Liver (tissue), 3 donors: ENCODE measurements at regions not wholly inside any gene's neighbourhood (a gene's known extent, or its start where the extent isn't known, plus 50 kb on each side); places are given as distances from the start of the nearest gene placed in this dataset.

Experiments
- CTCF ChIP-seq: fragments of 150-350 bp; IDR thresholded peaks from 2 replicates; pipeline ENCODE4 v1.5.1; 2017; ENCODE audit warnings: improper control_type of control experiment, low read depth, low read length; ENCODE audit not compliant: missing input control
- GABPA ChIP-seq, 2 donors: IDR thresholded peaks in 1 of 2; conservative IDR thresholded peaks in 1 of 2; 2 replicates each; pipeline ENCODE4 v1.6.1; 2016; ENCODE audit warnings: antibody characterized with exemption in 2 of 2, mild to moderate bottlenecking in 1 of 2, moderate library complexity in 1 of 2
- MAX ChIP-seq: IDR thresholded peaks from 2 replicates; pipeline ENCODE4 v1.6.1; 2016; ENCODE audit warnings: antibody characterized with exemption
- donor health status: healthy.
- donor health status: healthy.

- TF ChIP-seq CTCF (no peak), MAX (no peak), GABPA (IDR thresholded peaks at IDR 0.05 in 1 of 2, conservative IDR thresholded peaks at IDR 0.05 in 1 of 2) (no peak)
Observed at GRCh38 chr5:158473016-158473635, 614.2 kb upstream of the CLINT1 start.
